Panc1 (cell line): ENCODE measurements at regions not wholly inside any gene's neighbourhood (a gene's known extent, or its start where the extent isn't known, plus 50 kb on each side); places are given as distances from the start of the nearest gene placed in this dataset.

ENCODE experiments used
- TF ChIP-seq, protein P1 (sequence below): fragments of 450-650 bp; IDR thresholded peaks from 2 replicates; pipeline ENCODE4 v1.5.1; 2017; ENCODE audit warnings: mild to moderate bottlenecking
- TF ChIP-seq, protein P2 (sequence below), 2 experiments: IDR thresholded peaks; 2 replicates each; pipeline ENCODE4 v1.6.1; 2011 to 2012; ENCODE audit warnings: low read depth in 2 of 2, control low read depth in 1 of 2, low read length in 1 of 2, mild to moderate bottlenecking in 1 of 2, moderate library complexity in 1 of 2; ENCODE audit not compliant: insufficient read depth in 1 of 2

DNA sequence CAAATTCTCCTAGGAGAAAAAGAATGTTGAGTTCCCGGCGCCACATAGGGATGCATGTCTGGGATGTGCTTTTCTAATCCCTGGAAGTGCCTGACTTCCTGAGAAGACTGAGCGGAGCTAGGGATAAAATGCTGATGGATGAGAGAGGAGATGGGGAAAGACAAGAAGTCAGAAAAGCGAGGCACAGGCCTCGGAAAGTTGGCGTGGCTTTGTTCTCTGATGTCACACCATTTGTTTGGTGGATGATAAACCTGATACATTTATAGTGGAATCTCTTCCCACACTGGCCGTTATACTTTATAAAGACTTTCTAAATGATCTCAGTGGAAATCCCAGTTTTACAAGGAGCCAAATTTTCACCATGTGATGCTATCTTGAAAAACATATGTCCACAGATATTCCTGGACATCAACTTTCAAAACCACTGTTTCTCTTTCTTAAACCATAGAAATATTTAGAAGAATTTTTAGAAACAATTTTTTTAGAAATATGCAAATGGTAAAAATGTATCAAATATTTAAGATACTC is 188.8 kb upstream of the SVIL start:
- TF ChIP-seq, protein P1, sequence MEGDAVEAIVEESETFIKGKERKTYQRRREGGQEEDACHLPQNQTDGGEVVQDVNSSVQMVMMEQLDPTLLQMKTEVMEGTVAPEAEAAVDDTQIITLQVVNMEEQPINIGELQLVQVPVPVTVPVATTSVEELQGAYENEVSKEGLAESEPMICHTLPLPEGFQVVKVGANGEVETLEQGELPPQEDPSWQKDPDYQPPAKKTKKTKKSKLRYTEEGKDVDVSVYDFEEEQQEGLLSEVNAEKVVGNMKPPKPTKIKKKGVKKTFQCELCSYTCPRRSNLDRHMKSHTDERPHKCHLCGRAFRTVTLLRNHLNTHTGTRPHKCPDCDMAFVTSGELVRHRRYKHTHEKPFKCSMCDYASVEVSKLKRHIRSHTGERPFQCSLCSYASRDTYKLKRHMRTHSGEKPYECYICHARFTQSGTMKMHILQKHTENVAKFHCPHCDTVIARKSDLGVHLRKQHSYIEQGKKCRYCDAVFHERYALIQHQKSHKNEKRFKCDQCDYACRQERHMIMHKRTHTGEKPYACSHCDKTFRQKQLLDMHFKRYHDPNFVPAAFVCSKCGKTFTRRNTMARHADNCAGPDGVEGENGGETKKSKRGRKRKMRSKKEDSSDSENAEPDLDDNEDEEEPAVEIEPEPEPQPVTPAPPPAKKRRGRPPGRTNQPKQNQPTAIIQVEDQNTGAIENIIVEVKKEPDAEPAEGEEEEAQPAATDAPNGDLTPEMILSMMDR, result no peak
- TF ChIP-seq, protein P2, sequence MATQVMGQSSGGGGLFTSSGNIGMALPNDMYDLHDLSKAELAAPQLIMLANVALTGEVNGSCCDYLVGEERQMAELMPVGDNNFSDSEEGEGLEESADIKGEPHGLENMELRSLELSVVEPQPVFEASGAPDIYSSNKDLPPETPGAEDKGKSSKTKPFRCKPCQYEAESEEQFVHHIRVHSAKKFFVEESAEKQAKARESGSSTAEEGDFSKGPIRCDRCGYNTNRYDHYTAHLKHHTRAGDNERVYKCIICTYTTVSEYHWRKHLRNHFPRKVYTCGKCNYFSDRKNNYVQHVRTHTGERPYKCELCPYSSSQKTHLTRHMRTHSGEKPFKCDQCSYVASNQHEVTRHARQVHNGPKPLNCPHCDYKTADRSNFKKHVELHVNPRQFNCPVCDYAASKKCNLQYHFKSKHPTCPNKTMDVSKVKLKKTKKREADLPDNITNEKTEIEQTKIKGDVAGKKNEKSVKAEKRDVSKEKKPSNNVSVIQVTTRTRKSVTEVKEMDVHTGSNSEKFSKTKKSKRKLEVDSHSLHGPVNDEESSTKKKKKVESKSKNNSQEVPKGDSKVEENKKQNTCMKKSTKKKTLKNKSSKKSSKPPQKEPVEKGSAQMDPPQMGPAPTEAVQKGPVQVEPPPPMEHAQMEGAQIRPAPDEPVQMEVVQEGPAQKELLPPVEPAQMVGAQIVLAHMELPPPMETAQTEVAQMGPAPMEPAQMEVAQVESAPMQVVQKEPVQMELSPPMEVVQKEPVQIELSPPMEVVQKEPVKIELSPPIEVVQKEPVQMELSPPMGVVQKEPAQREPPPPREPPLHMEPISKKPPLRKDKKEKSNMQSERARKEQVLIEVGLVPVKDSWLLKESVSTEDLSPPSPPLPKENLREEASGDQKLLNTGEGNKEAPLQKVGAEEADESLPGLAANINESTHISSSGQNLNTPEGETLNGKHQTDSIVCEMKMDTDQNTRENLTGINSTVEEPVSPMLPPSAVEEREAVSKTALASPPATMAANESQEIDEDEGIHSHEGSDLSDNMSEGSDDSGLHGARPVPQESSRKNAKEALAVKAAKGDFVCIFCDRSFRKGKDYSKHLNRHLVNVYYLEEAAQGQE (IDR thresholded peaks at IDR 0.05; ENCODE audit: insufficient read depth in 1 of 2, low read depth in 2 of 2, low read length in 1 of 2), result no peak
